ENCODE measurements at regions not wholly inside any gene's neighbourhood (a gene's known extent, or its start where the extent isn't known, plus 50 kb on each side); places are given as distances from the start of the nearest gene placed in this dataset.

GRCh38 chr1:29645586-29645985 is 409.3 kb downstream of the PTPRU start (continued):
- TF ChIP-seq ZBTB33 (IDR thresholded peaks at IDR 0.05; ENCODE audit: extremely low read depth, insufficient replicate concordance, low read length) (no peak), SRF (IDR thresholded peaks at IDR 0.05; ENCODE audit: low read depth) (no peak), TCF7L2 (IDR thresholded peaks at IDR 0.05; ENCODE audit: borderline replicate concordance, extremely low read depth, insufficient read depth, insufficient read length) (no peak), CEBPB (IDR thresholded peaks at IDR 0.05; ENCODE audit: low read depth) (no peak), YY1 (IDR thresholded peaks at IDR 0.05; ENCODE audit: extremely low read depth, insufficient replicate concordance, low read depth, low read length) (no peak), ZFX (IDR thresholded peaks at IDR 0.05) (no peak), EGR1 (IDR thresholded peaks at IDR 0.05; ENCODE audit: low read depth) (no peak), SIN3A (IDR thresholded peaks at IDR 0.05; ENCODE audit: low read depth) (no peak), EZH2 (IDR thresholded peaks at IDR 0.05) (no peak)

- Histone ChIP-seq H3K79me2 (ENCODE audit: insufficient read depth, low read length) (no peaks in the 10 kb centered on the region), H3K27me3 (ENCODE audit: insufficient read depth, low read length) (no peaks in the 10 kb centered on the region), H3K9me3 (ENCODE audit: control insufficient read depth in 1 of 2, insufficient read depth in 1 of 2, low read depth in 1 of 2, low read length in 2 of 2) (no peaks in the 10 kb centered on the region), H4K20me1 (ENCODE audit: insufficient read depth) (no peaks in the 10 kb centered on the region), H3K9ac (ENCODE audit: low read length) (no peak overlapping the region), H3K4me2 (ENCODE audit: low read length) (no peak overlapping the region), H3K4me3 (replicated peaks in 1 of 2; ENCODE audit: low read depth in 1 of 2, low read length in 2 of 2) (no peak overlapping the region), H3K9me2 (ENCODE audit: insufficient read depth) (no peaks in the 10 kb centered on the region), H3K4me1 (ENCODE audit: control insufficient read depth in 1 of 2, insufficient read depth in 2 of 2, low read length in 2 of 2) (peaks cover 11 to 24% of the 10 kb centered on the region in 2 experiments), H3K36me3 (ENCODE audit: control insufficient read depth in 1 of 2, insufficient read depth in 2 of 2, low read length in 2 of 2) (no peaks in the 10 kb centered on the region), H2AFZ (ENCODE audit: low read depth, low read length, poor library complexity, severe bottlenecking) (no peak overlapping the region), H3K27ac (ENCODE audit: low read depth, low read length) (no peak overlapping the region)
- ChIA-PET RAD21 (ENCODE audit: low non-redundant PET in 1 of 2, low total read pairs in 2 of 2, uncharacterized antibody in 2 of 2, unreplicated experiment in 2 of 2) (no interaction called here), POLR2A (no interaction called here), CTCF (no interaction called here)
- ATAC-seq (no peak), DNase-seq (ENCODE audit: low read depth, low spot score) (no peak)
- BruUV-seq (replicated peaks) = no TSS peak
- intact Hi-C loops (cut with micrococcal nuclease) = no loop called here
- no peak for TF ChIP-seq CBX3 (IDR thresholded peaks at IDR 0.05; ENCODE audit: low read depth)
- TF ChIP-seq EZH2 (IDR thresholded peaks at IDR 0.05) = no peak
- TF ChIP-seq EGR1 (IDR thresholded peaks at IDR 0.05; ENCODE audit: low read depth) = no peak
- TF ChIP-seq CTCF (IDR thresholded peaks at IDR 0.05 in 2 of 3, conservative IDR thresholded peaks at IDR 0.05 in 1 of 3; ENCODE audit: borderline replicate concordance in 1 of 3, insufficient read depth in 1 of 3, low read depth in 2 of 3, low read length in 2 of 3) = peak in 1 of 3 experiments; percentile 17; a peak in 1 of 6 replicates
These were observed 408.5 kb downstream of the PTPRU start for GRCh38 chr1:29644812-29645211.

Data from HCT116 (cell line).